Effector memory CD8-positive, alpha-beta T cell (primary cell): ENCODE measurements at regions not wholly inside any gene's neighbourhood (a gene's known extent, or its start where the extent isn't known, plus 50 kb on each side); places are given as distances from the start of the nearest gene placed in this dataset.
"Not testable (repeated sequence)": the region's sequence is repeated elsewhere in the genome, so short reads cannot be mapped to it uniquely, and the experiment has no call there.

Source experiments
- ATAC-seq: fragments of 150-1000 bp; cut with Tn5 transposase; replicated peaks from 2 replicates; pipeline ENCODE4 v1.10.0; 2021; ENCODE audit warnings: mild to moderate bottlenecking, moderate library complexity
- DNase-seq, 3 experiments: peaks; one replicate each; pipeline ENCODE4 v3.0.0; 2021
- H3K27ac Mint-ChIP-seq, 2 donors: one replicate each; pipeline ENCODE4 v1.8.0; 2022; ENCODE audit warnings: mild to moderate bottlenecking in 2 of 2, mixed read lengths in 2 of 2, moderate library complexity in 2 of 2
- H3K27me3 Mint-ChIP-seq, 2 donors: one replicate each; pipeline ENCODE4 v1.8.0; 2022; ENCODE audit warnings: mixed read lengths in 2 of 2
- H3K36me3 Mint-ChIP-seq: one replicate; pipeline ENCODE4 v1.8.0; 2022; ENCODE audit warnings: mild to moderate bottlenecking, moderate library complexity, mixed read lengths; ENCODE audit not compliant: insufficient read depth
- H3K4me1 Mint-ChIP-seq, 2 donors: one replicate each; pipeline ENCODE4 v1.8.0; 2022; ENCODE audit warnings: low read depth in 2 of 2, mixed read lengths in 2 of 2
- H3K4me3 Mint-ChIP-seq, 2 donors: one replicate each; pipeline ENCODE4 v1.8.0; 2022; ENCODE audit warnings: mild to moderate bottlenecking in 2 of 2, mixed read lengths in 2 of 2, moderate library complexity in 2 of 2
- H3K9me3 Mint-ChIP-seq, 2 donors: one replicate each; pipeline ENCODE4 v1.8.0; 2022; ENCODE audit warnings: mixed read lengths in 2 of 2

- Mint-ChIP-seq H3K4me1 (no peaks in the 10 kb centered on the region), H3K9me3 (peaks cover 7 to 13% of the 10 kb centered on the region in 2 donors), H3K27me3 (no peaks in the 10 kb centered on the region), H3K36me3 (no peaks in the 10 kb centered on the region), H3K27ac (no peak overlapping the region), H3K4me3 (peak overlapping the region in 1 of 2 donors; percentile 29)
- DNase-seq, result no peak
- ATAC-seq, result no peak
Measured at GRCh38 chr4:170497112-170497511, 407.4 kb upstream of the AADAT start.

- no peaks in the 10 kb centered on the region for H3K27me3 Mint-ChIP-seq
- no peak for DNase-seq
Measured at GRCh38 chr4:170491981-170492380, 402.2 kb upstream of the AADAT start.

GRCh38 chr4:170476351-170476750 lies 386.6 kb upstream of the AADAT start:
- Mint-ChIP-seq H3K4me3 (no peak overlapping the region), H3K9me3 (peaks cover 0 to 4% of the 10 kb centered on the region in 2 donors), H3K27me3 (no peaks in the 10 kb centered on the region), H3K36me3 (no peaks in the 10 kb centered on the region), H3K27ac (no peak overlapping the region), H3K4me1 (no peaks in the 10 kb centered on the region)
- ATAC-seq (no peak), DNase-seq (no peak)

More at GRCh38 chr4:170491981-170492380, 402.2 kb upstream of the AADAT start:
- ATAC-seq, result no peak
- Mint-ChIP-seq H3K27ac (no peak overlapping the region), H3K9me3 (peaks cover 0 to 11% of the 10 kb centered on the region in 2 donors), H3K4me1 (no peaks in the 10 kb centered on the region), H3K36me3 (no peaks in the 10 kb centered on the region), H3K4me3 (no peak overlapping the region)

- DNase-seq (no peak), ATAC-seq (no peak)
- Mint-ChIP-seq H3K4me1 (no peaks in the 10 kb centered on the region), H3K27ac (no peak overlapping the region), H3K27me3 (no peaks in the 10 kb centered on the region), H3K36me3 (no peaks in the 10 kb centered on the region), H3K9me3 (peaks cover 3 to 5% of the 10 kb centered on the region in 2 donors), H3K4me3 (no peak overlapping the region)
Measured at GRCh38 chr4:170465429-170465828, 375.7 kb upstream of the AADAT start.

- no peaks in the 10 kb centered on the region for H3K36me3 Mint-ChIP-seq
- no peaks in the 10 kb centered on the region for H3K9me3 Mint-ChIP-seq
- DNase-seq (no peak), ATAC-seq (no peak)
- no peak overlapping the region for H3K27ac Mint-ChIP-seq
- H3K27me3 Mint-ChIP-seq, result no peaks in the 10 kb centered on the region
- no peak overlapping the region for H3K4me3 Mint-ChIP-seq
- no peaks in the 10 kb centered on the region for H3K4me1 Mint-ChIP-seq
Measured at GRCh38 chr4:170464614-170465197, 374.9 kb upstream of the AADAT start.

- no peak for DNase-seq
- no peaks in the 10 kb centered on the region for H3K36me3 Mint-ChIP-seq
- no peak overlapping the region for H3K4me3 Mint-ChIP-seq
- H3K9me3 Mint-ChIP-seq, result peaks cover 5 to 9% of the 10 kb centered on the region in 2 donors
- no peaks in the 10 kb centered on the region for H3K4me1 Mint-ChIP-seq
- no peaks in the 10 kb centered on the region for H3K27me3 Mint-ChIP-seq
- no peak overlapping the region for H3K27ac Mint-ChIP-seq
- no peak for ATAC-seq
Measured at GRCh38 chr4:170446782-170447181, 357.0 kb upstream of the AADAT start.

GRCh38 chr4:170441146-170441545 lies 351.4 kb upstream of the AADAT start:
- H3K36me3 Mint-ChIP-seq, H3K4me3 Mint-ChIP-seq, DNase-seq, H3K27ac Mint-ChIP-seq, H3K4me1 Mint-ChIP-seq, ATAC-seq, H3K27me3 Mint-ChIP-seq, H3K9me3 Mint-ChIP-seq: not testable (repeated sequence)

GRCh38 chr4:170428929-170429328 lies 339.2 kb upstream of the AADAT start:
- DNase-seq (no peak), ATAC-seq (no peak)
- no peaks in the 10 kb centered on the region for H3K4me1 Mint-ChIP-seq

GRCh38 chr4:170425521-170426143 lies 335.9 kb upstream of the AADAT start:
- ATAC-seq, result no peak
- Mint-ChIP-seq H3K27ac (no peak overlapping the region), H3K4me3 (no peak overlapping the region), H3K36me3 (no peaks in the 10 kb centered on the region), H3K9me3 (peaks cover 7 to 21% of the 10 kb centered on the region in 2 donors), H3K27me3 (no peaks in the 10 kb centered on the region), H3K4me1 (no peaks in the 10 kb centered on the region)
- no peak for DNase-seq

More at GRCh38 chr4:170428929-170429328, 339.2 kb upstream of the AADAT start:
- no peaks in the 10 kb centered on the region for H3K27me3 Mint-ChIP-seq
- H3K9me3 Mint-ChIP-seq, result peaks cover 10 to 14% of the 10 kb centered on the region in 2 donors
- no peak overlapping the region for H3K4me3 Mint-ChIP-seq
- no peak overlapping the region for H3K27ac Mint-ChIP-seq
- H3K36me3 Mint-ChIP-seq, result no peaks in the 10 kb centered on the region

- Mint-ChIP-seq H3K4me3 (no peak overlapping the region), H3K9me3 (peaks cover 6 to 20% of the 10 kb centered on the region in 2 donors), H3K27ac (no peak overlapping the region), H3K27me3 (no peaks in the 10 kb centered on the region), H3K36me3 (no peaks in the 10 kb centered on the region), H3K4me1 (no peaks in the 10 kb centered on the region)
- no peak for ATAC-seq
- no peak for DNase-seq
Measured at GRCh38 chr4:170425040-170425439, 335.3 kb upstream of the AADAT start.

GRCh38 chr4:170423137-170423536 lies 333.4 kb upstream of the AADAT start:
- Mint-ChIP-seq H3K4me1 (no peaks in the 10 kb centered on the region), H3K4me3 (no peak overlapping the region), H3K36me3 (no peaks in the 10 kb centered on the region), H3K9me3 (peaks cover 3 to 20% of the 10 kb centered on the region in 2 donors), H3K27me3 (no peaks in the 10 kb centered on the region), H3K27ac (no peak overlapping the region)
- DNase-seq (no peak), ATAC-seq (no peak)

GRCh38 chr4:170420255-170420693 lies 330.5 kb upstream of the AADAT start:
- no peak overlapping the region for H3K4me3 Mint-ChIP-seq
- H3K9me3 Mint-ChIP-seq, result peaks cover 4 to 20% of the 10 kb centered on the region in 2 donors
- no peak for DNase-seq
- no peak overlapping the region for H3K27ac Mint-ChIP-seq
- H3K36me3 Mint-ChIP-seq, result no peaks in the 10 kb centered on the region
- no peaks in the 10 kb centered on the region for H3K4me1 Mint-ChIP-seq
- no peak for ATAC-seq
- no peaks in the 10 kb centered on the region for H3K27me3 Mint-ChIP-seq

- Mint-ChIP-seq H3K36me3 (no peaks in the 10 kb centered on the region), H3K27ac (no peak overlapping the region), H3K4me1 (no peaks in the 10 kb centered on the region), H3K4me3 (no peak overlapping the region), H3K9me3 (peaks cover 0 to 2% of the 10 kb centered on the region in 2 donors), H3K27me3 (no peaks in the 10 kb centered on the region)
- ATAC-seq, result no peak
- no peak for DNase-seq
Measured at GRCh38 chr4:170414961-170415360, 325.2 kb upstream of the AADAT start.

GRCh38 chr4:170414360-170414759 lies 324.6 kb upstream of the AADAT start:
- H3K4me3 Mint-ChIP-seq, result no peak overlapping the region
- no peaks in the 10 kb centered on the region for H3K36me3 Mint-ChIP-seq
- no peaks in the 10 kb centered on the region for H3K27me3 Mint-ChIP-seq
- no peaks in the 10 kb centered on the region for H3K4me1 Mint-ChIP-seq
- peaks cover 0 to 2% of the 10 kb centered on the region in 2 donors for H3K9me3 Mint-ChIP-seq
- DNase-seq, result no peak
- ATAC-seq, result no peak
- no peak overlapping the region for H3K27ac Mint-ChIP-seq
